ENCODE measurements at regions not wholly inside any gene's neighbourhood (a gene's known extent, or its start where the extent isn't known, plus 50 kb on each side); places are given as distances from the start of the nearest gene placed in this dataset.

DNA sequence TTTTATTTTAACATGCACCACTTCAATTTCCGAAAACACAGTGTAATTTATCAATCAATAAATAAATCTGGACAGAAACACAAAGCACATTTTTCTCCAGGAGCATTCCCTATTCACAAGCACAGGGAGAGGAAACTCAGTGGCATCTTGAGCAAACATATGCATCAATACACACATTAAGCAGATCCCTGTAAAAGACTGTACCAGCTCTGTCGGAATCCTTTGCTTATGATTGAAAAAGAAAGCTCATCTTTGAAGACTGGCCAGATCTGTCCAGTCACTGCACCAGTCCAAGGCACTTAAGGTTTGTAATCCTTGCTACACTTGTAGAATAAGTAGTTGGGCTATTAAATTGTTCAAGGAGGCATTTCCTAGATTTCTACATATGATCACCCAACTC, 343.9 kb downstream of the BMPER start:
- DNase-seq (ENCODE audit: low spot score), result no peak
- TF ChIP-seq CTCF (IDR thresholded peaks at IDR 0.05; ENCODE audit: borderline replicate concordance, control extremely low read depth, extremely low read depth, insufficient read depth, missing control alignments), result no peak
- in situ Hi-C loops (cut with MboI; ENCODE audit: low sequenced_read_pairs, unreplicated experiment), result no loop called here

DNA sequence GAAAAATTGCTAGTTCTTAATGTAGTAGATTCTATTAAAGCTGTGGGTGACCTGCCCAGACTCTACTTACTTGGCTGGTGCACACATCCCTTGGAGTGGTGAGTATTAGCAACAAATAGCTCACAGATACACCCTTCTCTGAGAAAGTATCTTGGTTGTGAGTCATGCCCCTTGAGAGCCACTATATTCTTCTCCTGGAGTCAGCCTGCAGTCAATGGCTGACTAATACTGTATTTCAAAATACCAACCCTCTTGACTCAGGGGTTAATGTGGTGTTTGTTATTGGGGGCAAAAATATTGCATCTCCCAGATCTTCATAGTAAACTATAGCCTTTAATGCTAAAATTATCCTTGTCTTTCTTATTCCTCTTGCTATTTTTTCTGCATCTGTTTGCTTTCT, 354.9 kb downstream of the BMPER start:
- DNase-seq (ENCODE audit: low spot score), result no peak
- in situ Hi-C loops (cut with MboI; ENCODE audit: low sequenced_read_pairs, unreplicated experiment), result no loop called here
- TF ChIP-seq CTCF (IDR thresholded peaks at IDR 0.05; ENCODE audit: borderline replicate concordance, control extremely low read depth, extremely low read depth, insufficient read depth, missing control alignments), result no peak

- TF ChIP-seq CTCF (IDR thresholded peaks at IDR 0.05; ENCODE audit: borderline replicate concordance, control extremely low read depth, extremely low read depth, insufficient read depth, missing control alignments), result no peak
- DNase-seq (ENCODE audit: low spot score), result no peak
- in situ Hi-C loops (cut with MboI; ENCODE audit: low sequenced_read_pairs, unreplicated experiment), result no loop called here
Observed at GRCh38 chr7:34263168-34263567, 357.8 kb downstream of the BMPER start.

GRCh38 chr7:34269084-34269483, 363.7 kb downstream of the BMPER start:
- DNase-seq (ENCODE audit: low spot score), result no peak
- TF ChIP-seq CTCF (IDR thresholded peaks at IDR 0.05; ENCODE audit: borderline replicate concordance, control extremely low read depth, extremely low read depth, insufficient read depth, missing control alignments), result no peak
- in situ Hi-C loops (cut with MboI; ENCODE audit: low sequenced_read_pairs, unreplicated experiment), result no loop called here

GRCh38 chr7:34275624-34276023, 370.3 kb downstream of the BMPER start:
- DNase-seq (ENCODE audit: low spot score), result no peak
- in situ Hi-C loops (cut with MboI; ENCODE audit: low sequenced_read_pairs, unreplicated experiment), result no loop called here
- no peak for TF ChIP-seq CTCF (IDR thresholded peaks at IDR 0.05; ENCODE audit: borderline replicate concordance, control extremely low read depth, extremely low read depth, insufficient read depth, missing control alignments)

- no peak for TF ChIP-seq CTCF (IDR thresholded peaks at IDR 0.05; ENCODE audit: borderline replicate concordance, control extremely low read depth, extremely low read depth, insufficient read depth, missing control alignments)
- in situ Hi-C loops (cut with MboI; ENCODE audit: low sequenced_read_pairs, unreplicated experiment), result no loop called here
- no peak for DNase-seq (ENCODE audit: low spot score)
Observed at GRCh38 chr7:34277016-34277802, 371.9 kb downstream of the BMPER start.
